IMR-90 (cell line): ENCODE measurements at regions not wholly inside any gene's neighbourhood (a gene's known extent, or its start where the extent isn't known, plus 50 kb on each side); places are given as distances from the start of the nearest gene placed in this dataset.

ENCODE experiments used
- ATAC-seq: fragments of 200-7000 bp; cut with Tn5 transposase; 2 replicates; pipeline ENCODE4 v1.9.1; 2020; ENCODE audit warnings: low read depth, mild to moderate bottlenecking, moderate library complexity
- BruUV-seq: library from RNA; stranded (reverse); fragments of 400-500 nt; replicated peaks from 2 replicates; lab custom pipeline; 2021; lab: Mats Ljungman, UMichigan
- CTCF ChIA-PET: fragments of 300-600 bp; formaldehyde crosslinking; extraction: SDS; loops from one replicate; lab custom pipeline; 2021; ENCODE audit warnings: antibody characterized with exemption; lab: Yijun Ruan, JAX
- POLR2A ChIA-PET: fragments of 300-600 bp; sonication (Branson Sonifier 250); formaldehyde crosslinking; loops from one replicate; lab custom pipeline; 2022; ENCODE audit warnings: antibody characterized with exemption; ENCODE audit not compliant: unreplicated experiment; lab: Charles Lee
- DNase-seq: peaks from one replicate; pipeline ENCODE4 v3.0.0; 2013
- H2AFZ ChIP-seq: replicated peaks from 2 replicates; pipeline ENCODE3; 2013; ENCODE audit warnings: low read length, mild to moderate bottlenecking; ENCODE audit not compliant: poor library complexity
- H2AK5ac ChIP-seq: 2 replicates; pipeline ENCODE4 v1.6.1; 2013; ENCODE audit warnings: low read depth, low read length, inconsistent platforms
- H2AK9ac ChIP-seq: replicated peaks from 2 replicates; pipeline ENCODE3; 2013; ENCODE audit warnings: mild to moderate bottlenecking, low read depth, low read length, moderate library complexity; ENCODE audit not compliant: poor library complexity
- H2BK120ac ChIP-seq: 2 replicates; pipeline ENCODE4 v1.6.1; 2013; ENCODE audit warnings: low read depth, low read length, inconsistent platforms
- H2BK15ac ChIP-seq: 3 replicates; pipeline ENCODE4 v1.6.1; 2013; ENCODE audit warnings: low read depth, low read length, inconsistent platforms
- H2BK20ac ChIP-seq: 2 replicates; pipeline ENCODE4 v1.6.1; 2013; ENCODE audit warnings: low read depth, mild to moderate bottlenecking, inconsistent platforms, low read length, moderate library complexity
- H2BK5ac ChIP-seq: 2 replicates; pipeline ENCODE4 v1.6.1; 2013; ENCODE audit warnings: mild to moderate bottlenecking, low read depth, low read length, inconsistent platforms; ENCODE audit not compliant: poor library complexity, severe bottlenecking
- H3K14ac ChIP-seq: replicated peaks from 2 replicates; pipeline ENCODE4 v1.6.1; 2013; ENCODE audit warnings: low read depth, low read length, inconsistent platforms
- H3K18ac ChIP-seq: 2 replicates; pipeline ENCODE4 v1.6.1; 2013; ENCODE audit warnings: low read depth, low read length, control low read depth
- H3K23ac ChIP-seq: 2 replicates; pipeline ENCODE4 v1.6.1; 2013; ENCODE audit warnings: low read depth, low read length, inconsistent platforms
- H3K27ac ChIP-seq: 2 replicates; pipeline ENCODE4 v1.5.1; 2013; ENCODE audit warnings: mild to moderate bottlenecking, control low read depth, low read length; ENCODE audit not compliant: insufficient read depth
- H3K27me3 ChIP-seq: 2 replicates; pipeline ENCODE4 v1.6.1; 2013; ENCODE audit warnings: low read length; ENCODE audit not compliant: control insufficient read depth, insufficient read depth
- H3K36me3 ChIP-seq: 2 replicates; pipeline ENCODE4 v1.6.1; 2013; ENCODE audit warnings: low read length, mixed read lengths; ENCODE audit not compliant: control insufficient read depth, insufficient read depth
- H3K4ac ChIP-seq: 2 replicates; pipeline ENCODE4 v1.6.1; 2013; ENCODE audit warnings: low read depth, low read length, inconsistent platforms
- H3K4me1 ChIP-seq: 2 replicates; pipeline ENCODE4 v1.6.1; 2013; ENCODE audit warnings: low read length, mixed read lengths; ENCODE audit not compliant: control insufficient read depth, insufficient read depth
- H3K4me2 ChIP-seq: 2 replicates; pipeline ENCODE4 v1.6.1; 2013; ENCODE audit warnings: low read depth, mild to moderate bottlenecking, control low read depth, low read length, moderate library complexity
- H3K4me3 ChIP-seq: 2 replicates; pipeline ENCODE4 v1.5.1; 2013; ENCODE audit warnings: low read depth, mild to moderate bottlenecking, control low read depth, low read length, moderate library complexity; ENCODE audit not compliant: insufficient read depth
- H3K56ac ChIP-seq: 2 replicates; pipeline ENCODE4 v1.6.1; 2013; ENCODE audit warnings: low read length, inconsistent platforms; ENCODE audit not compliant: insufficient read depth; ENCODE audit errors: extremely low read depth
- H3K79me1 ChIP-seq, 2 experiments: 2 replicates each; pipeline ENCODE4 v1.6.1; 2013; ENCODE audit warnings: low read length in 2 of 2, inconsistent platforms in 1 of 2, low read depth in 1 of 2
- H3K9ac ChIP-seq: 2 replicates; pipeline ENCODE4 v1.6.1; 2013; ENCODE audit warnings: low read depth, low read length, control low read depth
- H3K9me1 ChIP-seq: 2 replicates; pipeline ENCODE4 v1.6.1; 2013; ENCODE audit warnings: low read length, inconsistent platforms; ENCODE audit not compliant: insufficient read depth
- H3K9me3 ChIP-seq: 2 replicates; pipeline ENCODE4 v1.6.1; 2013; ENCODE audit warnings: low read length; ENCODE audit not compliant: control insufficient read depth, insufficient read depth
- H4K20me1 ChIP-seq: 2 replicates; pipeline ENCODE4 v1.6.1; 2013; ENCODE audit warnings: low read length, inconsistent platforms; ENCODE audit not compliant: insufficient read depth
- H4K5ac ChIP-seq: 2 replicates; pipeline ENCODE4 v1.6.1; 2013; ENCODE audit warnings: mild to moderate bottlenecking, low read depth, low read length, control low read depth
- H4K8ac ChIP-seq, 2 experiments: 2 replicates each; pipeline ENCODE4 v1.6.1; 2013; ENCODE audit warnings: low read depth in 2 of 2, low read length in 2 of 2, control low read depth in 1 of 2, inconsistent platforms in 1 of 2
- H4K91ac ChIP-seq: 2 replicates; pipeline ENCODE4 v1.6.1; 2013; ENCODE audit warnings: low read depth, low read length, inconsistent platforms; ENCODE audit not compliant: insufficient read depth
- BHLHE40 ChIP-seq: fragments of 150-350 bp; IDR thresholded peaks from 2 replicates; pipeline ENCODE4 v1.6.1; 2016; ENCODE audit warnings: mild to moderate bottlenecking, low read depth, low read length
- MAFK ChIP-seq: IDR thresholded peaks from 2 replicates; pipeline ENCODE4 v1.6.1; 2012; ENCODE audit warnings: low read depth, low read length, improper control_type of control experiment
- MAZ ChIP-seq: IDR thresholded peaks from 2 replicates; pipeline ENCODE4 v1.6.1; 2012; ENCODE audit warnings: low read depth, mild to moderate bottlenecking, low read length, improper control_type of control experiment, moderate library complexity, borderline replicate concordance
- NFE2L2 ChIP-seq: fragments of 150-350 bp; IDR thresholded peaks from 2 replicates; pipeline ENCODE4 v1.6.1; 2016; ENCODE audit warnings: low read depth, mild to moderate bottlenecking, low read length
- RCOR1 ChIP-seq: IDR thresholded peaks from 2 replicates; pipeline ENCODE4 v1.6.1; 2012; ENCODE audit warnings: mild to moderate bottlenecking, low read length, improper control_type of control experiment; ENCODE audit not compliant: insufficient replicate concordance
- SMC3 ChIP-seq: fragments of 150-350 bp; IDR thresholded peaks from 2 replicates; pipeline ENCODE4 v1.6.1; 2016; ENCODE audit warnings: low read depth, mild to moderate bottlenecking, antibody characterized with exemption, low read length, moderate library complexity
- WGBS, 2 experiments: methylation state at CpG; one replicate each; pipeline versions ENCODE4 v1.1.5 to v1.1.7; 2013; ENCODE audit warnings: missing lambda C conversion rate in 2 of 2; ENCODE audit not compliant: insufficient read length in 1 of 2; ENCODE audit errors: extremely low coverage in 2 of 2; 5-methylcytosine and 5-hydroxymethylcytosine counted together
- dilution Hi-C: fragments of 300-500 bp; cut with HindIII; formaldehyde crosslinking; loops from one replicate; pipeline ENCODE4 v1.14.3; 2018; ENCODE audit warnings: low sequenced_read_pairs; ENCODE audit not compliant: unreplicated experiment
- in situ Hi-C: fragments of 300-500 bp; cut with MboI; formaldehyde crosslinking; loops from 3 replicates; pipeline ENCODE4 v1.14.3; 2019; ENCODE audit warnings: low sequenced_read_pairs, inconsistent platforms, mixed read lengths
- intact Hi-C: fragments of 100-400 bp; cut with micrococcal nuclease; formaldehyde crosslinking; loops from 2 replicates; pipeline ENCODE4 v1.10.0; 2022

GRCh38 chrX:151821226-151821625 is 86.7 kb downstream of the CNGA2 start:
- Histone ChIP-seq H3K18ac (no peak overlapping the region), H3K36me3 (no peaks in the 10 kb centered on the region), H3K4me3 (no peak overlapping the region), H3K23ac (no peak overlapping the region), H3K4me2 (no peak overlapping the region), H3K14ac (no peak overlapping the region), H3K79me1 (no peaks in the 10 kb centered on the region), H3K9me3 (peaks cover 5% of the 10 kb centered on the region), H2BK5ac (no peak overlapping the region), H2BK15ac (no peak overlapping the region), H4K8ac (no peak overlapping the region), H3K27ac (no peak overlapping the region), H4K20me1 (no peaks in the 10 kb centered on the region), H2BK20ac (no peak overlapping the region), H2AK9ac (no peak overlapping the region), H3K4ac (no peak overlapping the region), H2AFZ (no peak overlapping the region), H3K4me1 (no peaks in the 10 kb centered on the region), H3K56ac (no peak overlapping the region), H3K27me3 (no peaks in the 10 kb centered on the region), H4K5ac (no peak overlapping the region), H3K9me1 (no peaks in the 10 kb centered on the region), H3K9ac (no peak overlapping the region), H2AK5ac (no peak overlapping the region), H4K91ac (no peak overlapping the region), H2BK120ac (no peak overlapping the region)
- in situ Hi-C loops (no loop called here), intact Hi-C loops (no loop called here), dilution Hi-C loops (no loop called here)
- no peak for DNase-seq
- no TSS peak for BruUV-seq
- ChIA-PET POLR2A (no interaction called here), CTCF (no interaction called here)
- TF ChIP-seq RCOR1: no peak
- TF ChIP-seq SMC3: no peak
- TF ChIP-seq MAFK: no peak
- TF ChIP-seq BHLHE40: no peak
- TF ChIP-seq MAZ: no peak
- no peak for TF ChIP-seq NFE2L2
- ATAC-seq: no peak
- WGBS, 2 experiments: 20% methylated on average over 1 of the region's 10 CpGs; no CpG with 5 or more reads in 1 of the 2 experiments
